Testis (tissue), 2 donors: ENCODE measurements at regions not wholly inside any gene's neighbourhood (a gene's known extent, or its start where the extent isn't known, plus 50 kb on each side); places are given as distances from the start of the nearest gene placed in this dataset.

Source experiments
- DNase-seq: peaks from one replicate; pipeline ENCODE4 v3.0.0-alpha.2; 2019
- H3K27ac ChIP-seq, 2 donors: fragments of 200-600 bp; sonication (generic); one replicate each; pipeline ENCODE4 v1.5.1; 2019
- H3K27me3 ChIP-seq: fragments of 200-600 bp; sonication (generic); one replicate; pipeline ENCODE4 v1.5.1; 2019
- H3K36me3 ChIP-seq: fragments of 200-600 bp; sonication (generic); one replicate; pipeline ENCODE4 v1.5.1; 2017; ENCODE audit warnings: low read depth; ENCODE audit errors: missing control alignments
- H3K4me1 ChIP-seq: fragments of 200-600 bp; sonication (generic); one replicate; pipeline ENCODE4 v1.5.1; 2019
- H3K4me3 ChIP-seq, 2 donors: fragments of 200-600 bp; sonication (generic); one replicate each; pipeline ENCODE4 v1.5.1; 2017 to 2019
- H3K9me3 ChIP-seq: fragments of 200-600 bp; sonication (generic); one replicate; pipeline ENCODE4 v1.5.1; 2017
- POLR2A ChIP-seq: fragments of 450-650 bp; IDR thresholded peaks from one replicate; pipeline ENCODE4 v1.6.1; 2017; ENCODE audit warnings: antibody characterized with exemption, mild to moderate bottlenecking, moderate library complexity
- WGBS, 2 donors: methylation state at CpG; one replicate each; pipeline ENCODE4 v1.1.5; 2018; 5-methylcytosine and 5-hydroxymethylcytosine counted together
- intact Hi-C: fragments of 100-400 bp; cut with DNase I; formaldehyde crosslinking; loops from one replicate; pipeline ENCODE4 v1.15.1; 2023; ENCODE audit warnings: low total_unique reads
- TF ChIP-seq, protein P1 (sequence below), 3 experiments: fragments of 450-650 bp in 2 of 3; fragments of 200-600 bp in 1 of 3; sonication (generic) in 1 of 3; IDR thresholded peaks; one replicate each; pipeline ENCODE4 v1.5.1; 2016 to 2019; ENCODE audit warnings: antibody characterized with exemption in 3 of 3, mild to moderate bottlenecking in 2 of 3, moderate library complexity in 1 of 3

DNA sequence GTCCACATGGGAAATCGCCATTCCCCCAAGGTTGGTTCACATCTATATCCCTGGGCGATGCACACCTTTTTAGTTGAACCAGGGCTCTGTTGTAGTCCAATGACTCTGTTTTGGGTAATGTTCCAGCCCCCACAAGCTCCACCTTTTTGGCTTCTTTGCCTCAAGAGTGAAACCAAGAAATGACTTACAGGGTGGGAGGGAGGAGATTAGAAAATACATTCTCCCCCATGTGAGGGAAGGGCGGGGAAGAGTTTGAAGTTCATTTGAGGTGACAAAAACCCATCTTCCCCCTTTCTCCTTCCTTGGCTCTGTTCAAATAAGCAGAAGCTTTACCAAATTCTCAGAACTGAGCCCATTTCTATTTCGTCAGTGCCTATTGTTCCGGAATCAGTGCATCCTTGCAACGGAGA, 82.8 kb downstream of the GATA3 start:
- Histone ChIP-seq H3K27me3 (no peaks in the 10 kb centered on the region), H3K36me3 (no peaks in the 10 kb centered on the region), H3K9me3 (no peaks in the 10 kb centered on the region), H3K27ac (no peak overlapping the region), H3K4me1 (no peaks in the 10 kb centered on the region), H3K4me3 (no peak overlapping the region)
- intact Hi-C loops, result no loop called here
- no peak for DNase-seq
- TF ChIP-seq, protein P1, sequence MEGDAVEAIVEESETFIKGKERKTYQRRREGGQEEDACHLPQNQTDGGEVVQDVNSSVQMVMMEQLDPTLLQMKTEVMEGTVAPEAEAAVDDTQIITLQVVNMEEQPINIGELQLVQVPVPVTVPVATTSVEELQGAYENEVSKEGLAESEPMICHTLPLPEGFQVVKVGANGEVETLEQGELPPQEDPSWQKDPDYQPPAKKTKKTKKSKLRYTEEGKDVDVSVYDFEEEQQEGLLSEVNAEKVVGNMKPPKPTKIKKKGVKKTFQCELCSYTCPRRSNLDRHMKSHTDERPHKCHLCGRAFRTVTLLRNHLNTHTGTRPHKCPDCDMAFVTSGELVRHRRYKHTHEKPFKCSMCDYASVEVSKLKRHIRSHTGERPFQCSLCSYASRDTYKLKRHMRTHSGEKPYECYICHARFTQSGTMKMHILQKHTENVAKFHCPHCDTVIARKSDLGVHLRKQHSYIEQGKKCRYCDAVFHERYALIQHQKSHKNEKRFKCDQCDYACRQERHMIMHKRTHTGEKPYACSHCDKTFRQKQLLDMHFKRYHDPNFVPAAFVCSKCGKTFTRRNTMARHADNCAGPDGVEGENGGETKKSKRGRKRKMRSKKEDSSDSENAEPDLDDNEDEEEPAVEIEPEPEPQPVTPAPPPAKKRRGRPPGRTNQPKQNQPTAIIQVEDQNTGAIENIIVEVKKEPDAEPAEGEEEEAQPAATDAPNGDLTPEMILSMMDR (IDR thresholded peaks at IDR 0.05), result no peak
- no peak for TF ChIP-seq POLR2A
- 81 to 91% methylated on average over 6 of the region's 6 CpGs for WGBS, 2 donors

DNA sequence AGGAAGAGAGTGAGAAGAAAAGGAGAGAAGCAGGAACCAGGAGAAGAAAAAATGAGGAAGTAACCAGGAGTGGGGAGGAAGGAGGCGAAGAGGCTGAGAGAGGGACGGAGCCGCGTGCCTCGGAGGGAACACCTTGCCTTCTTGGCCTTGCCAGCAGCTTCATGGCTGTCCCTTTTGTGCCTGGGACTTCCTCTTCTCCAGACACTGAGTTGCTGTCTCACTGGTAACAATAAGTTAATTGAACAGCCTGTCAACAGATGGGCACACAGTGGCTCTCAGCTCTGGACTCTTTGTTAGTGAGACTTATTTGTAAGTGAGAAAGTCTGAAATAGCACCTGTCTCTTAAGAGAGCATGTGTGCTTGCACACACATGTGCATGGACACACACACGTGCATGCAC, 83.2 kb downstream of the GATA3 start:
- H3K4me3 ChIP-seq, result no peak overlapping the region
- intact Hi-C loops, result no loop called here
- no peaks in the 10 kb centered on the region for H3K36me3 ChIP-seq
- H3K9me3 ChIP-seq, result no peaks in the 10 kb centered on the region
- 62 to 69% methylated on average over 6 of the region's 6 CpGs for WGBS, 2 donors
- no peak overlapping the region for H3K27ac ChIP-seq
- no peak for DNase-seq
- no peaks in the 10 kb centered on the region for H3K27me3 ChIP-seq
- H3K4me1 ChIP-seq, result no peaks in the 10 kb centered on the region
- TF ChIP-seq POLR2A, result no peak
- TF ChIP-seq, protein P1 (IDR thresholded peaks at IDR 0.05), result no peak

DNA sequence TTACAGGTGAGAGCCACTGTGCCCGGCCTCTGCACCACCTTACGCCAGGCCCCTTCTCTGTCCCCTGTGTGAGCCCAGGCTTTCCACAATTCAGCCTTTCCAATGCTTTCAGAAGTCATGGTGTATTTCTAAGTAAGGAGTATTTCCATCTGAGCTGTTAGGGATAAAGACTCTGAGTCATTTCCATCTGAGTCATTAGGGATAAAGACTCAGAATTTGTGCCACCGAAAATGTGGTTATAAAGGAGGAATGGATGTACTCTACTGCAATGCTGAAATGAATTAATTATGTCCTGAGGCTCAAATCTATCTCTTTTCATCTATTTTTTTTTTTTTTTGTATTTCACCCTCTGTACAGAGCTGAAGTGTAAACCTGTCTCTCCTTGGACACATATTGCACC, 84.0 kb downstream of the GATA3 start:
- Histone ChIP-seq H3K4me1 (no peaks in the 10 kb centered on the region), H3K4me3 (no peak overlapping the region), H3K27me3 (no peaks in the 10 kb centered on the region), H3K27ac (no peak overlapping the region), H3K9me3 (no peaks in the 10 kb centered on the region), H3K36me3 (no peaks in the 10 kb centered on the region)
- 92 to 100% methylated on average over 3 of the region's 3 CpGs for WGBS, 2 donors
- no peak for DNase-seq
- intact Hi-C loops, result no loop called here
- TF ChIP-seq, protein P1 (IDR thresholded peaks at IDR 0.05), result no peak
- TF ChIP-seq POLR2A, result no peak

DNA sequence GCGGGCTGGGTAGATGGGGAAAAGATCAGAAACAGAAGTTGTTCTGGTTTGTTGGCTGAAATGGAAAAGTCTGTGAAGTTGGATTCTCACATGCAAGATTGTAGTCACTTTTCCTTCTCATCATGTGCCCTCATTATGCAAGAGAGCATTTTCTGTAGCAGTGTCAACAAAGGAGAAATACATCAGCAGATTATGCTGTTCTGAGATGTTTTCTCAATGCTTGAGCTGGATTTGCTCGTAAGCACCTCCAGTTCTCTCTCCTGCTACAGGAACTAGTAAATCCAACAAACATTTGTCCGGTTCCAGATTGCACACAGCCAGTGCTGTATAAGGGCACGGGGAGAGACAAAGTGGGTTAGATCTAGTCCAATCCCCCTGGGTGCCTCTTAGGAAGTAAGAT, 90.0 kb downstream of the GATA3 start:
- WGBS, 2 donors, result 32 to 58% methylated on average over 4 of the region's 4 CpGs
- TF ChIP-seq POLR2A, result no peak
- TF ChIP-seq, protein P1 (IDR thresholded peaks at IDR 0.05), result no peak
- no peak overlapping the region for H3K27ac ChIP-seq
- H3K36me3 ChIP-seq, result no peaks in the 10 kb centered on the region
- no peak for DNase-seq
- H3K4me3 ChIP-seq, result no peak overlapping the region
- H3K27me3 ChIP-seq, result no peaks in the 10 kb centered on the region
- H3K4me1 ChIP-seq, result no peaks in the 10 kb centered on the region
- intact Hi-C loops, result no loop called here
- H3K9me3 ChIP-seq, result no peaks in the 10 kb centered on the region

- intact Hi-C loops, result no loop called here
- H3K27me3 ChIP-seq, result no peaks in the 10 kb centered on the region
- TF ChIP-seq, protein P1 (IDR thresholded peaks at IDR 0.05), result no peak
- no peak for TF ChIP-seq POLR2A
- DNase-seq, result no peak
- H3K4me3 ChIP-seq, result no peak overlapping the region
- H3K36me3 ChIP-seq, result no peaks in the 10 kb centered on the region
- no peaks in the 10 kb centered on the region for H3K9me3 ChIP-seq
- H3K27ac ChIP-seq, result no peak overlapping the region
- 68 to 72% methylated on average over 9 of the region's 9 CpGs for WGBS, 2 donors
- H3K4me1 ChIP-seq, result no peaks in the 10 kb centered on the region
These were observed 92.2 kb downstream of the GATA3 start for GRCh38 chr10:8146650-8147049.
